NCI-H2196 treated with DMSO at 0.1 percent for 48 hours (cell line): ENCODE measurements at regions not wholly inside any gene's neighbourhood (a gene's known extent, or its start where the extent isn't known, plus 50 kb on each side); places are given as distances from the start of the nearest gene placed in this dataset.

Source experiments
- DNase-seq: peaks from one replicate; lab custom pipeline; 2025; ENCODE audit not compliant: unreplicated experiment; lab: John Stamatoyannopoulos, UW

GRCh38 chr11:37560991-37561390 lies 963.0 kb upstream of the RAG2 start:
- DNase-seq: no peak

GRCh38 chr11:37560346-37560745 lies 962.3 kb upstream of the RAG2 start:
- DNase-seq: no peak

GRCh38 chr11:37558619-37559210 lies 960.7 kb upstream of the RAG2 start:
- DNase-seq: no peak

DNA sequence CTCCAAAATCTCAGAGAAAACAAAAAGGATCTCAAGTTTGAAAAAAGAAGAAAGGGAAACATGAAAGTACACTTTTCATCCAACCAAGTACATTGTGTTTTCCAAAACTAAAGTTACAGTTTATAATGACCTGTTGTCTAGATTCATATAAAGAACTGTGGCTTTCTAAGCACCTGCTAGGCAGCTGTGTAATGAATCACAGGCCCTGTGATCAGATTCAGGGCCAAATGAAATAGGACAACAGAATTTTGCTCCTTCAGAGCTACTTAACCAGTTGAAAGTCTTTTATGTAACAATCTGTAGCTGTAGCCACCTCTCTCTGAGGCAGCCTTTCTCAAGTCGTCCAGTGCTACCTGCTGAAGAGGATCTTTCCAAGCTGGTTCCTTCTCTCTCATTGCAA lies 960.0 kb upstream of the RAG2 start:
- DNase-seq: no peak

GRCh38 chr11:37552284-37552683 lies 954.2 kb upstream of the RAG2 start:
- DNase-seq: no peak

- DNase-seq: no peak
These were observed 946.5 kb upstream of the RAG2 start for GRCh38 chr11:37544491-37544890.

GRCh38 chr11:37533830-37534229 lies 935.8 kb upstream of the RAG2 start:
- DNase-seq: no peak

DNA sequence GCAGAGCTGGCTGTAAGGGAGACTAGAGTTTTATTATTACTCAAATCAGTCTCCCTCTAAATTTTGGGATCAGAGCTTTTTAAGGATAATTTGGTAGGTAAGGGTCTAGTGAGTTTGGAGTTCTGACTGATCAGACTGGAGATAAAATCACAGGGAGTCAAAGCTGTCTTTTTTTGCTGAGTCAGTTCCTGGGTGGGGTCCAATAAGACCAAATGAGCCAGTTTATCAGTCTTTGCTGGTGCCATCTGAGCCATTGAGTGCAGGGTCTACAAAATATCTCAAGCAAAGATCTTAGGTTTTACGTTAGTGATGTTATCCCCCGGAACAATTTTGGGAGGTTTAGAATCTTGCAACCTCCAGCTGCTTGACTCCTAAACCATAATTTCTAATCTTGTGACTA lies 935.1 kb upstream of the RAG2 start:
- DNase-seq: no peak

GRCh38 chr11:37532271-37532670 lies 934.2 kb upstream of the RAG2 start:
- DNase-seq: no peak

GRCh38 chr11:37527545-37527944 lies 929.5 kb upstream of the RAG2 start:
- DNase-seq: no peak

GRCh38 chr11:37525336-37525735 lies 927.3 kb upstream of the RAG2 start:
- DNase-seq: no peak

DNA sequence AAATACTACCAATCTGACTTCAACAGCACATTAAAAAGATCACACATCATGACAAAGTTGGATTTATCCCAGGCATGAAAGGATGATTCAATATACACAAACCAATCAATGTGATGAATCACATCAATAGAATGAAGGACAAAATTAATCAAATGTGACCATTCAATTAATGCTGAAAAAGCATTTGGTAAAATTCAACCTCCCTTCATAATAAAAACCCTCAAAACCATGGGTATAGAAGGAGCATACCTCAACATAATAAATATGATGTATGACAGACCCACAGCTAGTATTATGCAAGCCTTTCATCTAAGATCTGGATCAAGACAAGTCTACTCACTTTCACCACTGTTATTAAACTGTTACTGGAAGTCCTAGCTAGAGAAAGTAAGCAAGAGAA lies 921.7 kb upstream of the RAG2 start:
- no peak for DNase-seq

GRCh38 chr11:37512156-37512780 lies 914.2 kb upstream of the RAG2 start:
- no peak for DNase-seq

- no peak for DNase-seq
These were observed 913.4 kb upstream of the RAG2 start for GRCh38 chr11:37511425-37511933.

DNA sequence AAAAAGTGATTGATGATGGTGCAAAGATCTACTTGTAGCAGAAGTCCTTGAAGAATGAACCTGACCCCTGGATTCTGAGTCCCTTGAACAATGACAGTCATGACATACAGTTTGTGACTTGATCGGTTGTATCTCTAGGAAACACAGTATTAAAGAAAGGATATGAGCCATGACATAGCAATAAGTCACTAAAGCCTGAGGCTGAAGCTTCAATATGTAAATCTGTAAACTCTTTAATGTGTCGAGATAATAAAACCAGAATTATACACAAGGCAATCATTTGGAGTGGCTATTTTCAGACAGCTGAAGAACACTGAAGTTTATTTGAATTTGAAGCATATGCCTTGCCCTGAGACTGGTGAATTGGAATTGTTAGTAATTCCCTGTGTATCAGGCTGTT lies 911.5 kb upstream of the RAG2 start:
- no peak for DNase-seq

- no peak for DNase-seq
These were observed 908.5 kb upstream of the RAG2 start for GRCh38 chr11:37506531-37506930.

GRCh38 chr11:37505406-37505805 lies 907.4 kb upstream of the RAG2 start:
- no peak for DNase-seq

- DNase-seq: no peak
These were observed 906.9 kb upstream of the RAG2 start for GRCh38 chr11:37504921-37505320.

- no peak for DNase-seq
These were observed 906.1 kb upstream of the RAG2 start for GRCh38 chr11:37504060-37504611.

DNA sequence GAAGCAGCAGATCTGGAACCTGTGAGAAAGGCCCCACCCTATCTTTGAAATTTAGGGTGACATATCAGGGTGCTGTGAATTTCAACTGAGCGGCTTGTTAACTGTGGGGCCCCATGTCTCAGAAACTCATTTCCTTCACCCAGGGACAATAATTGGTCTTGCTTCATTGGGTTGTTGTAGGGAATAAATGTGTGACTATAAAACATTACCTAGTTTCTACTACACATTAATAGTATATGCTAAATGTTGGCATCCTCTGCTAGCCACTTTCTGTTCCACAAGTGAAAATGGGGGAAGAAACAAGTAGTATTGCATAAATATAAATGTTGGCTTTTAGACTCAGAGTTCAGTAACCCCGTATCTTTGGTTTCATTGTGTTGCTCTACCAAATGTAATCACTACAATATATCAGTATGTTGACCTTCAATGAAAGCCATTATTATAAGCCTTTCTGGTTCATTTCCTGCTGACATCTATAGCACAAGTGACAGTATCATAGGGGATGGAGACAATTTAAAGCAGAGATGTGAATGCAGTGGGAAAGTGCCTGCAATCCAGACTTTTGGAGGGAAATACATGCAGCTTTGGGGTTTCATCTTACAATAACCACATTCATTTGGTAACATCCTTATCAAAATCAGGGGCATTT lies 905.5 kb upstream of the RAG2 start:
- no peak for DNase-seq

GRCh38 chr11:37502202-37502601 lies 904.2 kb upstream of the RAG2 start:
- DNase-seq: no peak

- no peak for DNase-seq
These were observed 902.4 kb upstream of the RAG2 start for GRCh38 chr11:37500425-37500824.
